ENCODE measurements at regions not wholly inside any gene's neighbourhood (a gene's known extent, or its start where the extent isn't known, plus 50 kb on each side); places are given as distances from the start of the nearest gene placed in this dataset.

DNA sequence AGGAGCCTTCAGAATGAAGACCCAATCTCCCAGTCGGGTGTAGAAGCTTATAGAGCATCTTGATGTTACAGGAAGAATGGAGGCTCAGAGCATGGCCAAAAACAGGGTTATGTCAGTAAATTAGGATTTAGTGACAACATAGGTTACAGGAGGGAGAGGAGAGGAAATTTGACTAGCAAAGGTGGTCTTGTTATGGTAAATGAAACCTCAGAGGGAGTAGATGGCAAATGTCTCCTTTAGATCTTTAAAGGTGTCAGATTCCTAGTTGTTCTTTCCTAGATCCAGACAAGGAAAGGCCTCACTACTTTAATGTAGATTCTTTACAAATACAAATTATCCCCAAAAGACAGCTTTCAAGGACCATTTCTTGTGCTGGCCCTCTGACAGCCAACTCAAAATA, 465.0 kb downstream of the DMRTA1 start:
- Histone ChIP-seq H3K14ac (replicated peaks; ENCODE audit: low read depth, low read length) (no peak overlapping the region), H2BK5ac (ENCODE audit: low read depth, low read length, poor library complexity, severe bottlenecking) (no peak overlapping the region), H3K23ac (ENCODE audit: low read depth, low read length) (no peak overlapping the region), H4K8ac (ENCODE audit: low read depth in 2 of 2, low read length in 2 of 2) (no peak overlapping the region), H3K36me3 (ENCODE audit: control insufficient read depth, insufficient read depth, low read length) (no peaks in the 10 kb centered on the region), H3K27me3 (ENCODE audit: control insufficient read depth, insufficient read depth, low read length) (no peaks in the 10 kb centered on the region), H2AK5ac (ENCODE audit: low read depth, low read length) (no peak overlapping the region), H3K18ac (ENCODE audit: low read depth, low read length) (no peak overlapping the region), H2BK120ac (ENCODE audit: low read depth, low read length) (no peak overlapping the region), H3K56ac (ENCODE audit: extremely low read depth, insufficient read depth, low read length) (no peak overlapping the region), H2BK15ac (ENCODE audit: low read depth, low read length) (no peak overlapping the region), H2BK20ac (ENCODE audit: low read depth, low read length) (no peak overlapping the region), H3K9ac (ENCODE audit: low read depth, low read length) (no peak overlapping the region), H3K9me1 (ENCODE audit: insufficient read depth, low read length) (no peaks in the 10 kb centered on the region), H3K4ac (ENCODE audit: low read depth, low read length) (no peak overlapping the region), H3K4me2 (ENCODE audit: low read depth, low read length) (no peak overlapping the region), H4K91ac (ENCODE audit: insufficient read depth, low read depth, low read length) (no peak overlapping the region), H3K9me3 (ENCODE audit: control insufficient read depth, insufficient read depth, low read length) (no peaks in the 10 kb centered on the region), H4K20me1 (ENCODE audit: insufficient read depth, low read length) (no peaks in the 10 kb centered on the region), H3K79me1 (ENCODE audit: low read depth in 1 of 2, low read length in 2 of 2) (no peaks in the 10 kb centered on the region), H3K27ac (ENCODE audit: insufficient read depth, low read length) (no peak overlapping the region), H2AFZ (replicated peaks; ENCODE audit: low read length, poor library complexity) (no peak overlapping the region), H2AK9ac (replicated peaks; ENCODE audit: low read depth, low read length, poor library complexity) (no peak overlapping the region), H4K5ac (ENCODE audit: low read depth, low read length) (no peak overlapping the region), H3K4me3 (ENCODE audit: insufficient read depth, low read depth, low read length) (no peak overlapping the region), H3K4me1 (ENCODE audit: control insufficient read depth, insufficient read depth, low read length) (no peaks in the 10 kb centered on the region)
- in situ Hi-C loops (cut with MboI; ENCODE audit: low sequenced_read_pairs) = no loop called here
- dilution Hi-C loops (cut with HindIII; ENCODE audit: low sequenced_read_pairs, unreplicated experiment) = no loop called here
- CTCF ChIA-PET = no interaction called here
- DNase-seq (no peak), ATAC-seq (ENCODE audit: low read depth) (no peak)
- intact Hi-C loops (cut with micrococcal nuclease) = no loop called here
- TF ChIP-seq MXI1 (IDR thresholded peaks at IDR 0.05; ENCODE audit: borderline replicate concordance, low read depth, low read length) (no peak), RAD21 (IDR thresholded peaks at IDR 0.05; ENCODE audit: low read length) (no peak), SMC3 (IDR thresholded peaks at IDR 0.05; ENCODE audit: low read depth, low read length) (no peak), BHLHE40 (IDR thresholded peaks at IDR 0.05; ENCODE audit: low read depth, low read length) (no peak), POLR2A (IDR thresholded peaks at IDR 0.05; ENCODE audit: low read depth, low read length) (no peak), RCOR1 (IDR thresholded peaks at IDR 0.05; ENCODE audit: insufficient replicate concordance, low read length) (no peak), CHD1 (IDR thresholded peaks at IDR 0.05; ENCODE audit: low read depth, low read length) (no peak)
- TF ChIP-seq, protein P1, sequence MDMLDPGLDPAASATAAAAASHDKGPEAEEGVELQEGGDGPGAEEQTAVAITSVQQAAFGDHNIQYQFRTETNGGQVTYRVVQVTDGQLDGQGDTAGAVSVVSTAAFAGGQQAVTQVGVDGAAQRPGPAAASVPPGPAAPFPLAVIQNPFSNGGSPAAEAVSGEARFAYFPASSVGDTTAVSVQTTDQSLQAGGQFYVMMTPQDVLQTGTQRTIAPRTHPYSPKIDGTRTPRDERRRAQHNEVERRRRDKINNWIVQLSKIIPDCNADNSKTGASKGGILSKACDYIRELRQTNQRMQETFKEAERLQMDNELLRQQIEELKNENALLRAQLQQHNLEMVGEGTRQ (IDR thresholded peaks at IDR 0.05; ENCODE audit: low read depth, low read length) = no peak
- POLR2A ChIA-PET (ENCODE audit: unreplicated experiment) = no interaction called here
- BruUV-seq (replicated peaks) = no TSS peak
- WGBS, 2 experiments (ENCODE audit: extremely low coverage in 2 of 2, insufficient read length in 1 of 2) = 60% methylated on average over 1 of the region's 1 CpG; no CpG with 5 or more reads in 1 of the 2 experiments

All from IMR-90 (cell line).